ENCODE measurements at regions not wholly inside any gene's neighbourhood (a gene's known extent, or its start where the extent isn't known, plus 50 kb on each side); places are given as distances from the start of the nearest gene placed in this dataset.

DNA sequence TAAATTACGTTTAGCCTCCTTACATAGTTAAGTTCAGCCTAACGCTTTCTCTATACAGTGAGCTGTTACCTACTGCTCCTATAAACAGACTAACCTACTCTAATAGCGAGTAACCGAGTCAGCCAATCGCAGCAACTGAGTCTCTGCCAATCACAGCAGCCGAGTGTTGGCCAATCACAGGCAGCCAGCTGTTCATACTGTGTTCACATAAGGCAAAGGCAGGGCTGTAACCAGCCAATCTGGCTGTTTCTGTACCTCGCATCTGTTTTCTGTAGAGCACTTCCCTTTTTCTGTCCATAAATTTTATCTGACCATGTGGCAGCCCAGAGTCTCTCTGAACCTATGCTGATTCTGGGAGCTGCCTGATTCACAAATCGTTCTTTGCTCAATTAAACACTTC lies 263.9 kb upstream of the JARID2 start:
- no peak overlapping the region for H3K4me3 ChIP-seq
- TF ChIP-seq, protein P1, sequence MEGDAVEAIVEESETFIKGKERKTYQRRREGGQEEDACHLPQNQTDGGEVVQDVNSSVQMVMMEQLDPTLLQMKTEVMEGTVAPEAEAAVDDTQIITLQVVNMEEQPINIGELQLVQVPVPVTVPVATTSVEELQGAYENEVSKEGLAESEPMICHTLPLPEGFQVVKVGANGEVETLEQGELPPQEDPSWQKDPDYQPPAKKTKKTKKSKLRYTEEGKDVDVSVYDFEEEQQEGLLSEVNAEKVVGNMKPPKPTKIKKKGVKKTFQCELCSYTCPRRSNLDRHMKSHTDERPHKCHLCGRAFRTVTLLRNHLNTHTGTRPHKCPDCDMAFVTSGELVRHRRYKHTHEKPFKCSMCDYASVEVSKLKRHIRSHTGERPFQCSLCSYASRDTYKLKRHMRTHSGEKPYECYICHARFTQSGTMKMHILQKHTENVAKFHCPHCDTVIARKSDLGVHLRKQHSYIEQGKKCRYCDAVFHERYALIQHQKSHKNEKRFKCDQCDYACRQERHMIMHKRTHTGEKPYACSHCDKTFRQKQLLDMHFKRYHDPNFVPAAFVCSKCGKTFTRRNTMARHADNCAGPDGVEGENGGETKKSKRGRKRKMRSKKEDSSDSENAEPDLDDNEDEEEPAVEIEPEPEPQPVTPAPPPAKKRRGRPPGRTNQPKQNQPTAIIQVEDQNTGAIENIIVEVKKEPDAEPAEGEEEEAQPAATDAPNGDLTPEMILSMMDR (IDR thresholded peaks at IDR 0.05), result no peak
- no peak overlapping the region for H3K27ac ChIP-seq
- intact Hi-C loops (cut with DNase I), result no loop called here
- H3K27me3 ChIP-seq, result no peaks in the 10 kb centered on the region
- H3K36me3 ChIP-seq, result no peaks in the 10 kb centered on the region
- DNase-seq (ENCODE audit: low spot score in 2 of 2), result no peak
- no peaks in the 10 kb centered on the region for H3K4me1 ChIP-seq
- H3K9me3 ChIP-seq, result no peaks in the 10 kb centered on the region

DNA sequence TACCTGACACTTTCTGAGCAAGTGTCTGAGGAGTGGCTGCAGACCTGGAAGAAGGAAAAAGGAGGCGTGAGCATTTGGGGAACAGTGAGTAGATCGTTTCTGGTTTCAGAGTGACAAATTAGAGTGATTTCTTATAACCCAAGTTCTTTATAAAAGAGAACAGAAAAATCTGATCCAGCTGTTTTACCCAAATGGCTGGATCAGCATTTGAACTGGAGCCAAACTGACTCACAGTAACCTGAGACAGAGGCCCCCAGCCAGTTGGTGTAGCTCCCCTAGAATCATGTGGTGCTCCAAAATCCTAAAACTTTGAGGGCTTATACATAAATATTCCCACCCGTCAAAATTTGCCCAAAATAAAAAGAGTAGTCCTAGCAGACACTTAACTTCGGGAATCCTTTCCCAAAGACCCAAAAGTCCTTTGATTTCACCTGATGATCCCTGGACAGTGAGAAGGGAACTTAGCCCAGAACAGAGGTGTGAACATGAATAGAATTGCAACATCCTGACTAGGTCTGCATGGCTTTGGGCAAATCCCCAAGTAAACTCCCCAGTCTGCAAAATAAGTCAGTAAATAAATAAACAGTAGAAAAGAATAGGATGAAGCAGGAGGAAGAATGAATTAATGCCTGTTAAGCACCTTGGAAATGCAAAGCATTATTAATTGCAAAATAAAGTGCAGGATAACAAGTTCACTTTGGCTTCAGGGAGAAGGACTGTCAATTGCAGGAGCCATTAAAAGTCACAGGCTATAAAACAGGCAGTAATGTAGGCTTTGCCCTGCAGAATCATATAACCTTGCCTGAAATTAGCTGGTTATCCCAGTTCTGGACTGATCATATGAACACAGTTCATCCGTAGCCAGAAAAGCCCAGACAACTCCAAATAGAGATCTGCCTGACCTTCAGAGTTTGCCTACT lies 262.0 kb upstream of the JARID2 start:
- H3K27ac ChIP-seq, result no peak overlapping the region
- H3K36me3 ChIP-seq, result no peaks in the 10 kb centered on the region
- no peak overlapping the region for H3K4me3 ChIP-seq
- no peaks in the 10 kb centered on the region for H3K27me3 ChIP-seq
- TF ChIP-seq, protein P1 (IDR thresholded peaks at IDR 0.05), result no peak
- DNase-seq (ENCODE audit: low spot score in 2 of 2), result no peak
- H3K4me1 ChIP-seq, result no peaks in the 10 kb centered on the region
- no peaks in the 10 kb centered on the region for H3K9me3 ChIP-seq
- intact Hi-C loops (cut with DNase I), result no loop called here

GRCh38 chr6:14984519-14984853 lies 261.4 kb upstream of the JARID2 start:
- Histone ChIP-seq H3K27ac (no peak overlapping the region), H3K4me1 (no peaks in the 10 kb centered on the region), H3K36me3 (no peaks in the 10 kb centered on the region), H3K4me3 (no peak overlapping the region), H3K27me3 (no peaks in the 10 kb centered on the region), H3K9me3 (no peaks in the 10 kb centered on the region)
- intact Hi-C loops (cut with DNase I), result no loop called here
- DNase-seq (ENCODE audit: low spot score in 2 of 2), result no peak
- TF ChIP-seq, protein P1 (IDR thresholded peaks at IDR 0.05), result no peak

- H3K27ac ChIP-seq, result no peak overlapping the region
- no peaks in the 10 kb centered on the region for H3K4me1 ChIP-seq
- no peak overlapping the region for H3K4me3 ChIP-seq
- no peaks in the 10 kb centered on the region for H3K9me3 ChIP-seq
- intact Hi-C loops (cut with DNase I), result no loop called here
- no peaks in the 10 kb centered on the region for H3K27me3 ChIP-seq
- DNase-seq (ENCODE audit: low spot score in 2 of 2), result no peak
- TF ChIP-seq, protein P1 (IDR thresholded peaks at IDR 0.05), result no peak
- H3K36me3 ChIP-seq, result no peaks in the 10 kb centered on the region
Observed at GRCh38 chr6:14985366-14985765, 260.5 kb upstream of the JARID2 start.

DNA sequence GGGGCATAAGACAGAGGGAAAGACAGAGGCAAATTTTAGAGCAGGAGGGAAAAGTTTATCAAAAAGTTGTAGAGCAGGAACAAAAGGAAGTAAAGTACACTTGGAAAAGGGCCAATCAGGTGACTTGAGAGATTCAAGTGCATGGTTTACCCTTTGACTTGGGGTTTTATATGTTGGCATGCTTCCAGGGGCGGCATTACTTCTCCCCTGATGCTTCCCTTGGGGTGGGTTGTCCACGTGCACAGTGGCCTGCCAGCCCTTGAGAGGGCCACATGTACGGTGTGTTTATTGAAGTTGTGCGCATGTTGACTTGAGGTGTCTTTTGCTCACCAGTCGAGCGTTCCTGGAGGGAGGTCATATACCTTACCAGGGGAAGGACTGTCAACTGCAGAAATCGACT lies 259.5 kb upstream of the JARID2 start:
- Histone ChIP-seq H3K27me3 (no peaks in the 10 kb centered on the region), H3K9me3 (no peaks in the 10 kb centered on the region), H3K36me3 (no peaks in the 10 kb centered on the region), H3K4me1 (no peaks in the 10 kb centered on the region), H3K4me3 (no peak overlapping the region), H3K27ac (no peak overlapping the region)
- TF ChIP-seq, protein P1 (IDR thresholded peaks at IDR 0.05), result no peak
- DNase-seq (ENCODE audit: low spot score in 2 of 2), result no peak
- intact Hi-C loops (cut with DNase I), result no loop called here
